Skeletal muscle tissue (tissue), 3 donors: ENCODE measurements at regions not wholly inside any gene's neighbourhood (a gene's known extent, or its start where the extent isn't known, plus 50 kb on each side); places are given as distances from the start of the nearest gene placed in this dataset.

Experiments used
- H3K27ac ChIP-seq: one replicate; pipeline ENCODE4 v1.7.0; 2013; ENCODE audit warnings: mild to moderate bottlenecking, low read depth, low read length, inconsistent platforms
- H3K27me3 ChIP-seq, 3 donors: one replicate each; pipeline ENCODE4 v1.7.0; 2013; ENCODE audit warnings: low read length in 3 of 3; ENCODE audit not compliant: control insufficient read depth in 3 of 3, insufficient read depth in 3 of 3
- H3K36me3 ChIP-seq, 3 donors: one replicate each; pipeline ENCODE4 v1.7.0; 2013; ENCODE audit warnings: low read length in 3 of 3; ENCODE audit not compliant: control insufficient read depth in 3 of 3, insufficient read depth in 3 of 3
- H3K4me1 ChIP-seq, 3 donors: one replicate each; pipeline ENCODE4 v1.7.0; 2013; ENCODE audit warnings: low read length in 3 of 3, mild to moderate bottlenecking in 3 of 3; ENCODE audit not compliant: control insufficient read depth in 3 of 3, insufficient read depth in 3 of 3
- H3K4me3 ChIP-seq, 3 donors: one replicate each; pipeline ENCODE4 v1.7.0; 2013; ENCODE audit warnings: low read length in 3 of 3
- H3K9ac ChIP-seq, 3 donors: one replicate each; pipeline ENCODE4 v1.7.0; 2013; ENCODE audit warnings: low read length in 3 of 3, mild to moderate bottlenecking in 3 of 3, moderate library complexity in 2 of 3, low read depth in 1 of 3
- H3K9me3 ChIP-seq, 3 donors: one replicate each; pipeline ENCODE4 v1.7.0; 2013; ENCODE audit warnings: low read length in 3 of 3; ENCODE audit not compliant: control insufficient read depth in 3 of 3
- donor health status: Osteomylitis.

DNA sequence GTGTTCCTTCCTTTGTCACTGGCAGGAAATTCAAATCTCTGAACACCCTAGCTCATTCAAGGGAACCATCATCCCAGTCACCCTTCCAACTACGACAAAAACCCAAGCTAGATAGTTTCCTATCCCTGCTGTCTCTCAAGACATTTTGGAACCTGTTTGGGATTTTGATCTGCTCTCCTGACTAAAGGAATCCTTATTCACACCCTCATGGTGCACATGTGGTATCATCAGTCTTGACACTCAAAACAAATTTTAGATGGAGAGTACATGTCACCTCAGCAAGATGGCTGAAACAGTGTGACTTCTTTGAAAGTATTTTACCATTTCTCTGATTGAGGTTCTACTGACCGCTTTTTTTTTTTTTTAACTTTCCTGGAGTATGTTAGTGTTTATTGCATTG, 234.3 kb upstream of the TMEM229A start:
- Histone ChIP-seq H3K27me3 (no peaks in the 10 kb centered on the region), H3K4me3 (no peak overlapping the region), H3K9me3 (no peaks in the 10 kb centered on the region), H3K27ac (no peak overlapping the region), H3K4me1 (no peaks in the 10 kb centered on the region), H3K9ac (no peak overlapping the region), H3K36me3 (no peaks in the 10 kb centered on the region)

- Histone ChIP-seq H3K27ac (no peak overlapping the region), H3K27me3 (no peaks in the 10 kb centered on the region), H3K9ac (no peak overlapping the region), H3K4me3 (no peak overlapping the region), H3K4me1 (no peaks in the 10 kb centered on the region), H3K36me3 (no peaks in the 10 kb centered on the region), H3K9me3 (no peaks in the 10 kb centered on the region)
Observed at GRCh38 chr7:124263232-124263827, 230.5 kb upstream of the TMEM229A start.

DNA sequence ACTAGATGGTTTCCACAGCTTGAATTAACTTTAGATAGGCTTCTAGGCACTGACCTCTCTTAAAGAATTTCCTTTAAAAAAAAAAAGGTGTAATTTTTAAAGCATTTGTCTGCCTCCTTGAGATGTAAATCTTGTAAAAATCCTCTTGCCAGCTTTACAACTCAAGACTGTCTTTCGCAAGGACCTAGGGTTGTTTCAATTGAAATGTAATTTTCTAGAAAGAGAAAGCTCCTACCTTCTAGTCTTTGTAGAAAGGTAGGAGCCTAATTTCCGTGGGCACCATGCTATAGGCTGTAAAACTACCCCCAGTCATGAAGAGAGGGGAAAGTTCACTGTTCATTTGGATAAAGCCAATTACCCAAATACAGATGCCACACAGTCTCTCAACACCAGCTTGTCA, 228.8 kb upstream of the TMEM229A start:
- no peak overlapping the region for H3K9ac ChIP-seq
- H3K27ac ChIP-seq, result no peak overlapping the region
- H3K4me1 ChIP-seq, result no peaks in the 10 kb centered on the region
- no peaks in the 10 kb centered on the region for H3K9me3 ChIP-seq
- no peak overlapping the region for H3K4me3 ChIP-seq
- no peaks in the 10 kb centered on the region for H3K36me3 ChIP-seq
- H3K27me3 ChIP-seq, result no peaks in the 10 kb centered on the region

DNA sequence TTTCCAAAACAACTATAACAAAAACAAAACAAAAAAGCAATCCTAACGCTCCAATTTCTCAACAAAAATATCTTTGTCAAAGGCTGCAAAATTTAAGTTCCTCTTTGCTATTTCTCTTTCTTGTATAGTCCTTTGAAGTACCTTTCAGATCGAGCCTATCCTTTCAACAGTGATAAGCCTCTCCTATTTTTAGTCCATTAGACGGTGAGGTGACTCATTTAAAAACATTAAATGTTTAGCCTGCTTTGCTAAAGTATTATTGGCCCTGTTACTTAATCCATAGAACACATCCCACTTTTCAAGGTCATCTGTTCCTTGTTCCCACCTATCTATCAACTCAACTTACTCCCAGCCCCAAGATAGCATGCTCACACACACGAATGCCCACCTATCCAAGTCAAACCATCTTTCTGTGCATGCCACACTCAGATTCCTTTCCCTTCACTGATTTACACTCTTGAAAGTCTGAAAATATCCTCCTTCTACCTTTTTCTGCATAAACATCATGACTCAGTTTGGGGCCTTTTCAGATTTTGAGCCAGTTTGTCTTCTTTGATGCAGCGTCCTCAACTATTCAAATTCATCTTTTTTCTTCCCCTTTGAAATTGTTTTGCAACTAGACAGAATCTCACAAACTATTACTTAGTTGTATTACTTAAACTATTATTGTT, 224.9 kb upstream of the TMEM229A start:
- no peaks in the 10 kb centered on the region for H3K9me3 ChIP-seq
- H3K9ac ChIP-seq, result no peak overlapping the region
- H3K27me3 ChIP-seq, result no peaks in the 10 kb centered on the region
- H3K4me3 ChIP-seq, result no peak overlapping the region
- H3K36me3 ChIP-seq, result no peaks in the 10 kb centered on the region
- H3K27ac ChIP-seq, result no peak overlapping the region
- no peaks in the 10 kb centered on the region for H3K4me1 ChIP-seq

- Histone ChIP-seq H3K4me3 (no peak overlapping the region), H3K36me3 (no peaks in the 10 kb centered on the region), H3K27me3 (no peaks in the 10 kb centered on the region), H3K9me3 (no peaks in the 10 kb centered on the region), H3K27ac (no peak overlapping the region), H3K4me1 (no peaks in the 10 kb centered on the region), H3K9ac (no peak overlapping the region)
Observed at GRCh38 chr7:124255041-124255655, 222.3 kb upstream of the TMEM229A start.

DNA sequence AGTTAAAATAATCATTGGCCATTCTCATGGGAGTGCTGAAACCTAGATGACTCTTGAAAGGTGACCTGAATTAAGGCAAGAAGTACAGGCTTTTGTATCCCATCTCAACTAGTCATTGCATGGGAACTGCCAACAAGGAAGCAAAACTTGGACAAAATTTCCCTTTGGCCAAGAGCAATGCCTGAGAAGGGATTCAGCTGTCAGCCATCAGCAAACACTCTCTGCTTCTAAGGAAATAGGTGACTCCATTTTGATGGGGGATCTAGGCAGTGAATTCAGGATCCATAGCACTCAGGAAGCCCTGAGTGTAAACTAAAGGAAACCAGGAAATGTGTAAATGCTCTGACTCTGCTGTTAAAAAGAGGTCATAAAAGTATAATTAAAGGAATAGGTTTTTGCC, 221.5 kb upstream of the TMEM229A start:
- Histone ChIP-seq H3K27ac (no peak overlapping the region), H3K4me3 (no peak overlapping the region), H3K36me3 (no peaks in the 10 kb centered on the region)

GRCh38 chr7:124251636-124252035, 218.8 kb upstream of the TMEM229A start:
- Histone ChIP-seq H3K36me3 (no peaks in the 10 kb centered on the region), H3K27ac (no peak overlapping the region), H3K4me1 (no peaks in the 10 kb centered on the region), H3K9ac (no peak overlapping the region), H3K4me3 (no peak overlapping the region), H3K9me3 (no peaks in the 10 kb centered on the region), H3K27me3 (no peaks in the 10 kb centered on the region)

More for the DNA sequence above, 221.5 kb upstream of the TMEM229A start:
- Histone ChIP-seq H3K4me1 (no peaks in the 10 kb centered on the region), H3K9me3 (no peaks in the 10 kb centered on the region), H3K27me3 (no peaks in the 10 kb centered on the region), H3K9ac (no peak overlapping the region)

- no peaks in the 10 kb centered on the region for H3K4me1 ChIP-seq
- H3K4me3 ChIP-seq, result no peak overlapping the region
- H3K9ac ChIP-seq, result no peak overlapping the region
- no peaks in the 10 kb centered on the region for H3K27me3 ChIP-seq
- H3K36me3 ChIP-seq, result no peaks in the 10 kb centered on the region
- H3K27ac ChIP-seq, result no peak overlapping the region
- H3K9me3 ChIP-seq, result no peaks in the 10 kb centered on the region
Observed at GRCh38 chr7:124250297-124251034, 217.6 kb upstream of the TMEM229A start.

GRCh38 chr7:124247691-124248090, 214.8 kb upstream of the TMEM229A start:
- H3K27me3 ChIP-seq, result no peaks in the 10 kb centered on the region

More at GRCh38 chr7:124247691-124248090, 214.8 kb upstream of the TMEM229A start:
- Histone ChIP-seq H3K9ac (no peak overlapping the region), H3K27ac (no peak overlapping the region), H3K4me3 (no peak overlapping the region), H3K36me3 (no peaks in the 10 kb centered on the region), H3K9me3 (no peaks in the 10 kb centered on the region), H3K4me1 (no peaks in the 10 kb centered on the region)
